ENCODE measurements at regions not wholly inside any gene's neighbourhood (a gene's known extent, or its start where the extent isn't known, plus 50 kb on each side); places are given as distances from the start of the nearest gene placed in this dataset.

GRCh38 chr19:28609944-28610343, 603.0 kb downstream of the UQCRFS1 start:
- Mint-ChIP-seq H3K27ac (no peak overlapping the region), H3K4me3 (no peak overlapping the region), H3K4me1 (no peaks in the 10 kb centered on the region), H3K9me3 (peaks cover 67% of the 10 kb centered on the region), H3K36me3 (ENCODE audit: low read depth) (peaks cover 10% of the 10 kb centered on the region), H3K27me3 (ENCODE audit: low read depth, poor library complexity) (peaks cover 6% of the 10 kb centered on the region)
- no peak for DNase-seq
- no peak for TF ChIP-seq CTCF (IDR thresholded peaks at IDR 0.05)

DNA sequence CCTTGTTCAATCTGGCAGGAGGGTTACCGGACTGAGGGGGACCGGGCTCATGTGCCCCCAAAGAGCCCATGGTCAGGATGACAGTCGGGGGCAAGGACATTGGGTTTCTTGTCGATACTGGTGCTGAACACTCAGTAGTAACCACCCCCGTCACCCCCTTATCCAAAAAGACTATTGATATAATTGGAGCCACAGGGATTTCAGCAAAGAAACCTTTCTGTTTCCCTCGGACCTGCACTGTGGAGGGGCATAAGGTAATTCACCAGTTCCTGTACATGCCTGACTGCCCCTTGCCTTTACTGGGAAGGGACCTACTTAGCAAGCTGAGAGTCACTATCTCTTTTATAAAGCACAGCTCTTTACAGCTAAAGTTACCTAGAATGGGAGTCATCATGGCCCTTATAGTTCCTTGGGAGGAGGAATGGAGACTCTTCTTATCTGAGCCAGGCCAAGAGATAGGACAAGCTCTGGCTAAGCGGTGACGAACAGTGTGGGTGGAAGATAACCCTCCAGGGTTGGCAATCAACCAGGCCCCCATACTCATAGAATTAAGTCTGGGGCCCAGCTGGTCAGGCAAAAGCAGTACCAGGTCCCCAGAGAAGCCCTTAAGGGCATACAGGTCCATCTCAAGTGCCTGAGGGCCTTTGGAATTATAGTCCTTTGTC, 603.7 kb downstream of the UQCRFS1 start:
- no peak for TF ChIP-seq CTCF (IDR thresholded peaks at IDR 0.05)
- H3K27me3 Mint-ChIP-seq (ENCODE audit: low read depth, poor library complexity), result peaks cover 6% of the 10 kb centered on the region
- H3K36me3 Mint-ChIP-seq (ENCODE audit: low read depth), result peaks cover 10% of the 10 kb centered on the region

DNA sequence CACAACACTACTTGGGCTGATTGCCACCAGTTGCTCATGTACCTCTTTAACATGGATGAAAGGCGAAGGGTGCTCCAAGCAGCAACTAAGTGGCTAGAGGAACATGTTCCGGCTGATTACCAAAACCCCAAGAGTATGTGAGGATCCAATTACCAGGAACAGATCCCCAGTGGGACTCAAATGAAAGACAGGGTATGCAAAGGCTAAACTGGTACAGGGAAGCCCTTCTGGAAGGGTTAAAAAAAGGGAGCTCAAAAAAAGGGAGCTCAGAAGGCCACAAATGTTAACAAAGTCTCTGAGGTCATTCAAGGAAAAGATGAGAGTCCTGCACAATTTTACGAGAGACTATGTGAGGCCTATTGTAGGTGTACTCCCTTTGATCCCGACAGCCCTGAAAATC, 604.7 kb downstream of the UQCRFS1 start:
- no peak overlapping the region for H3K27ac Mint-ChIP-seq

More for the DNA sequence above, 603.7 kb downstream of the UQCRFS1 start:
- DNase-seq, result no peak
- Mint-ChIP-seq H3K9me3 (peaks cover 67% of the 10 kb centered on the region), H3K4me3 (no peak overlapping the region), H3K27ac (no peak overlapping the region), H3K4me1 (no peaks in the 10 kb centered on the region)

GRCh38 chr19:28607066-28607583, 605.8 kb downstream of the UQCRFS1 start:
- TF ChIP-seq CTCF (IDR thresholded peaks at IDR 0.05), result no peak
- Mint-ChIP-seq H3K9me3 (peaks cover 51% of the 10 kb centered on the region), H3K36me3 (ENCODE audit: low read depth) (peaks cover 10% of the 10 kb centered on the region), H3K27ac (no peak overlapping the region), H3K4me3 (no peak overlapping the region), H3K4me1 (no peaks in the 10 kb centered on the region), H3K27me3 (ENCODE audit: low read depth, poor library complexity) (peaks cover 14% of the 10 kb centered on the region)
- DNase-seq, result no peak

More for the DNA sequence above, 604.7 kb downstream of the UQCRFS1 start:
- peaks cover 10% of the 10 kb centered on the region for H3K27me3 Mint-ChIP-seq (ENCODE audit: low read depth, poor library complexity)
- peaks cover 62% of the 10 kb centered on the region for H3K9me3 Mint-ChIP-seq
- H3K4me3 Mint-ChIP-seq, result no peak overlapping the region
- peaks cover 10% of the 10 kb centered on the region for H3K36me3 Mint-ChIP-seq (ENCODE audit: low read depth)
- no peak for DNase-seq
- no peak for TF ChIP-seq CTCF (IDR thresholded peaks at IDR 0.05)
- no peaks in the 10 kb centered on the region for H3K4me1 Mint-ChIP-seq

- Mint-ChIP-seq H3K4me3 (no peak overlapping the region), H3K27me3 (ENCODE audit: low read depth, poor library complexity) (peaks cover 19% of the 10 kb centered on the region), H3K4me1 (peaks cover 6% of the 10 kb centered on the region), H3K9me3 (peaks cover 51% of the 10 kb centered on the region), H3K27ac (no peak overlapping the region), H3K36me3 (ENCODE audit: low read depth) (peaks cover 10% of the 10 kb centered on the region)
- no peak for DNase-seq
- TF ChIP-seq CTCF (IDR thresholded peaks at IDR 0.05), result no peak
Observed at GRCh38 chr19:28606269-28607032, 606.5 kb downstream of the UQCRFS1 start.
